ENCODE measurements at regions not wholly inside any gene's neighbourhood (a gene's known extent, or its start where the extent isn't known, plus 50 kb on each side); places are given as distances from the start of the nearest gene placed in this dataset.
A peak's percentile ranks its signal among the peaks of the same experiment; 100 is the strongest.

DNA sequence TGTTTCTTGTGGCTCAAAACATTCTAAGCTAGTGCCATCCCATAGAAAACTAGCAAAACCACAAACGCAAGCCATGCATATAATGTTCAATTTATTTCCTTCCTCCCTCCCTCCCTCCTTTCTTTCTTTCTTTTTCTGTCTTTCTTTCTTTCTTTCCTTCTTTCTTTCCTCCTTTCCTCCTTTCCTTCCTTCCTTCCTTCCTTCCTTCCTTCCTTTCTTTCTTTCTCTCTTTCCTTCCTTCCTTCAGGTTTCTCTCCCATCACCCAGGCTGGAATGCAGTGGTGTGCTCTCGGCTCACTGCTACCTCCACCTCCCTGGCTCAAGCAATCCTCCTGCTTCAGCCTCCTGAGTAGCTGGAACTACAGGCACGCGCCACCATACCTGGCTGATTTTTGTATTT lies 492.8 kb upstream of the PROK2 start:
- Histone ChIP-seq H3K27me3 (no peaks in the 10 kb centered on the region), H3K27ac (no peak overlapping the region), H3K36me3 (no peaks in the 10 kb centered on the region), H3K9me3 (no peaks in the 10 kb centered on the region), H3K4me1 (no peaks in the 10 kb centered on the region), H3K4me3 (no peak overlapping the region)
- DNase-seq: no peak
- intact Hi-C loops (cut with DNase I; ENCODE audit: low total_unique reads): no loop called here
- no peak for TF ChIP-seq POLR2A (IDR thresholded peaks at IDR 0.05)
- TF ChIP-seq CTCF (IDR thresholded peaks at IDR 0.05): no peak

DNA sequence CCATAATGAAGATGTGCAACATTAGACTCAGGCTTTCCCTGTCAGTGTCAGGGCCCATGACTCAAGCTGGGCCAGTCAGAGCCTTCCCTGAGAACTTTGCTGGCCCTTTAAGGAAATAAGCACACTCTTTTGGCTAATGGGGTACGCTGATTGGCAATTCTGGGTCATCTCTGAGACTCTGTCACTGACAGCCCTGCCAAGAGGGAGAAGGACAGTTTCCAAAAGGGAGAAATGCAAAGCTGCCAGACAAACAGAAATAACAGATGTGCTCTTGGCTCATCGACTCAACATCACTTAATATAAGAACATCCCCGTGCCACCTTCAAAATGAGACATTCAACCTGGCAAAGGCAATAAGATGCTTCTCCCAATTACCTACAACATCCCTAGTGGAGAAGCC lies 491.9 kb upstream of the PROK2 start:
- no peak overlapping the region for H3K4me3 ChIP-seq
- H3K4me1 ChIP-seq: no peaks in the 10 kb centered on the region
- no peak for DNase-seq
- no peaks in the 10 kb centered on the region for H3K9me3 ChIP-seq
- intact Hi-C loops (cut with DNase I; ENCODE audit: low total_unique reads): no loop called here
- TF ChIP-seq CTCF (IDR thresholded peaks at IDR 0.05) (no peak), POLR2A (IDR thresholded peaks at IDR 0.05) (no peak)
- H3K27ac ChIP-seq: no peak overlapping the region
- no peaks in the 10 kb centered on the region for H3K36me3 ChIP-seq
- H3K27me3 ChIP-seq: no peaks in the 10 kb centered on the region

GRCh38 chr3:72275331-72275751 lies 490.4 kb upstream of the PROK2 start:
- H3K27me3 ChIP-seq: no peaks in the 10 kb centered on the region
- no peaks in the 10 kb centered on the region for H3K4me1 ChIP-seq
- TF ChIP-seq CTCF (IDR thresholded peaks at IDR 0.05): no peak
- no peak for TF ChIP-seq POLR2A (IDR thresholded peaks at IDR 0.05)
- H3K9me3 ChIP-seq: no peaks in the 10 kb centered on the region
- no peak overlapping the region for H3K4me3 ChIP-seq
- intact Hi-C loops (cut with DNase I; ENCODE audit: low total_unique reads): no loop called here
- H3K27ac ChIP-seq: peak overlapping the region; percentile 61 to 79
- no peak for DNase-seq
- H3K36me3 ChIP-seq: no peaks in the 10 kb centered on the region

- peak overlapping the region; percentile 61 to 79 for H3K27ac ChIP-seq
- intact Hi-C loops (cut with DNase I; ENCODE audit: low total_unique reads): no loop called here
- H3K4me1 ChIP-seq: peaks cover 1 to 2% of the 10 kb centered on the region in 2 donors
- no peaks in the 10 kb centered on the region for H3K27me3 ChIP-seq
- H3K9me3 ChIP-seq: no peaks in the 10 kb centered on the region
- TF ChIP-seq POLR2A (IDR thresholded peaks at IDR 0.05): no peak
- no peak for TF ChIP-seq CTCF (IDR thresholded peaks at IDR 0.05)
- H3K4me3 ChIP-seq: peak overlapping the region in 1 of 2 donors; percentile 7
- no peaks in the 10 kb centered on the region for H3K36me3 ChIP-seq
- peak; percentile 58 to 73 for DNase-seq
These were observed 489.8 kb upstream of the PROK2 start for GRCh38 chr3:72274493-72275330.

GRCh38 chr3:72273615-72274014 lies 488.7 kb upstream of the PROK2 start:
- no peak for DNase-seq
- TF ChIP-seq CTCF (IDR thresholded peaks at IDR 0.05): no peak
- TF ChIP-seq POLR2A (IDR thresholded peaks at IDR 0.05): no peak
- H3K9me3 ChIP-seq: no peaks in the 10 kb centered on the region
- intact Hi-C loops (cut with DNase I; ENCODE audit: low total_unique reads): no loop called here
- H3K4me3 ChIP-seq: no peak overlapping the region
- no peaks in the 10 kb centered on the region for H3K36me3 ChIP-seq
- H3K27ac ChIP-seq: peak overlapping the region; percentile 61 to 79
- H3K4me1 ChIP-seq: peaks cover 3 to 5% of the 10 kb centered on the region in 2 donors
- no peaks in the 10 kb centered on the region for H3K27me3 ChIP-seq
